Superior temporal gyrus (tissue), 1 donor: ENCODE measurements at regions not wholly inside any gene's neighbourhood (a gene's known extent, or its start where the extent isn't known, plus 50 kb on each side); places are given as distances from the start of the nearest gene placed in this dataset.

Experiments
- DNase-seq: peaks from one replicate; pipeline ENCODE4 v3.0.0-alpha.2; 2016; ENCODE audit errors: extremely low spot score

DNA sequence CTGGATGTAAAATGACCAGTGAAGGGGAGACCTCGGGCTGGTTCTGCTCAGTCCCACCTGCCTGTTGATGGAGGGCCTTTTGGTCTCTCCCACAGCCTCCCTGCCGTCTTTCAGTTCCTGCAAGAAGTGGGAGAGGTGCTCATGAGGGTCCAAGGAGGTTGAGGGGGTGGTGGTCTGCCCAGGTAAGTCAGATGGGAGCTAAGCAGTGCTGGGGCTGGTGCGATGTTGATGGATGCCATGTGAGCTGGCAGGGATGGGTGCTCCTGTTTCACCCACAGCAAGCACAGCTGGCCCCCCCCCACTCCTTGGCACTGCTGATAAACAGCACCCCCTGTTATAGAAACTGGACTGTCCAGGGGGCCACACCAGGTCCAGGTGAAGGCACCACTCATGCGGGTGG, 145.6 kb downstream of the NSG2 start:
- DNase-seq, result no peak

DNA sequence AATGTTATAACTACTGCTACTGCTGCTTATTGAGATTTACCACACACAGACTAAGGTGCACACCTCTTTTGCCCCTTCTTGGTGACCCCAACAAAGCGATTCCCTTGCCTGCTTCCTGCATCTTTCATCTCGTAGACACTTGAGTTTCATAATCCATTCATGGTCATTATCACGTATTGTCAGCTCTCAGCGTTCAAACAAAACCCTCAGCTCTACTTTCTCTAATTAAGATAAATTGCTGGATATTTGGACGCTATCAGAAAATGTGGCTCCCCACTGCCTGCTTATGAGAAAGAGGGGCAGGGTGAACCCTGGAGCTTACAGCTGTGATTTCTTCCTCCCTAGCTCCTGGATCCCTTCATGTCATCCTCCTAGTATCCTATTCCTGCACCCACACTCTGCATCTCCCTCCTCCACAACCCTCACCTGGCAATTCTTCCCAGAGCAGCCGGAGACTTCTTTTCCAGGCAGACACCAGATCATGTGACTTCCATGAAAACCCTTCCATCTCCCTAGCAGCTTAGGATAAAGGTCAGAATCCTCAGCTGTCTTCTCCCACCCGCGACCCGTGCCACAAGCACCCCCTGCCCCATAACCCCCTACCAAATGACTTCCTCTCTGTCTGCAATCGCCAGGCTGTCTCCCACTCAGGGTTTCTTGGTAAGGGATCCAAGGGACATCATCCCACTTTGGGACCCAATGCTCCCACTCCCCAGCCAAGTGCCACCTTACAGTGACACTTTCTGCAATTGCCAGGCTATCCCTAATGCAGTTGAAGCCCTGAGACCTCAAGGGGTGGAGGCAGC, 146.5 kb downstream of the NSG2 start:
- no peak for DNase-seq

DNA sequence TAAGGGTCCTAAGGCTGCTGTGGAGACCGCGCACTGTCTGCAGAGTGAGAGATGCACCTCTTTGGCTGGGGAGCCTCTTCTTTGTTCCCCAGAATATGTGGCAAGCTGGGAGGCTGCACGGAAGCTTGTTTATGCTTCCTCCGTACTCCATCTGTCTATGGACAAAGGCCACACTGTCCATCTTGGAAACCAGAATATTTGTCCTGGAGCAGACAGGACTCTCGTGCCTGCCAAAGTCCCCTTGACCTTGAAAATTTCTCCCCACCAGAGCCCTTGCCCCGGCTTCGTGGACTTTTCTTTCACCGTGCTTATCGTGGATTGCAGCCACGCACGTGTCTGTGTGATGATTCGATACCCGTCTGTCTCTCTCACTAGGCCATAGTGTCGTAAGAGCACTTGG, 147.4 kb downstream of the NSG2 start:
- DNase-seq, result no peak

DNA sequence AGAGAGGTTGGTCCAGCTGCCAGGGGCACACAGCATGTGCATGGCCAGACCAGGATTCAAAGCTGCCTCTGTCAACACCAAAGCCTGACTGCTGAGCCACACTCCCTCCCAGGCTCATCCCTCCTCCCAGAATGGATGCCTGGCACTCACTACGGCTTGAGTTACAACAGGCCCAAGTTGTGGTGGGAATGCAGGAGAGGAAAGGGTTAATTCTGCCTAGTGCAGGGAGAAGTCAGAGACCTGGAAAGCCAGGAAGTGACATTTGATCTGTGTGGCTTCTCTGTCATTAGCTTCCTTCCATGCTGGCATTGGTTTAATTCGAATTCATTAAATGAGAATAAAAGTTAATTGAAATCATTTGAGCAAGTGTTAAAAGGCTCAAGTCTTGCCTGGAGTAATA, 150.0 kb downstream of the NSG2 start:
- no peak for DNase-seq

DNA sequence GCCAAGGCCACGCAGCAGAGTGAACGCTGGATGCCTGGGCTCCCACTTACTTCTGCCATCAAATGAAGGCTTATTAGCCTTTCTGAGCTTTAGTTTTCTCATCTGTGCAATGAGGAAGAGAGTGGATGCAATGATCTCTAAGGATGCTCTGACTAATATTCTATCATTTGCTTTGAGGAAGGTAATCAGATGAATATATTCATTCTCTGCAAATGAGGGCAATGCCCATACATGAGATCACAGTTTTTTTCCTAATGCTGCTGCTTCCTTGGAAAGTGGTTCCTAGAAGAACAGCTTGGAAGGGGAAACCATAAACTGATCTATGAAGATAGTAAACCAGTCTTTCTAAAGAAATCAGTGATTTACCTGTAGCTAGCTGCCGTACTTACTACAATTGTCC, 152.4 kb downstream of the NSG2 start:
- no peak for DNase-seq

DNA sequence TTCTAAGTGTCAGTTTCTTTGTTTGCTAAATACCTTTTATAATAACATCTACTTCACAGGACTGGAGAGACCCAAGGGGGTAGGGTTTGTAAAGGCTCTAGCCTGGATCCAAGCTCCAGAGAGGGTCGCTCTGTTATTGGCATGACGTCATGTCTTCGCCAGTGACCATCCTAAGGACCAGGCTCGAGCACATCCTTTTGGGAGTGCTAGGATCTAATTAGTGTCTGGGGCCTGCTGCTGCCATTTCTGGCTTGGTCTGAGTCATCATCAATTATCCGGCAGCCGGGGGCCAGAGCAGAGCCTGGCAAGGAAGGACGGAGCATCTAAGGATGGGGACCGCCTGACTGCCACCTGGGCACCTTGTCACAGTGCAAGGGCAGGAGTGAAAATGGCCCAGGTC, 153.0 kb downstream of the NSG2 start:
- no peak for DNase-seq

DNA sequence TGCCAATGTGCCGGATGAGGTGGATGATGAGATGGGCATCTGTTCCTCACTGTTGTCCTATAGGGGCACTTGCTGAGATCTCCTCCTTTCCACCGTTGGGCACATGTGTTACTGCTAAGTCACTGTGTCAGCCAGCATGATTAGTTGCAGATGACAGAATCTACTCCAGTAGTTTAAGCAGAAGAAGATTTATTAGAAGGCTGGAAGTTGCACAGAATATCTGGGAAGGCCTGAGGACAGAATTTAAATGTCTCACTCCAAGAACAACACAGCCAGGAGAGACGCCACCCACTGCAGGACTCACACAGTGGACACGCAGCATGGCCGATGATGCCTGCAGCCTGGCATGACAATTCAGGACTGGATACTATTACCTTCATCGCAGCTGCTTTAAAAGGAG, 157.5 kb downstream of the NSG2 start:
- no peak for DNase-seq

DNA sequence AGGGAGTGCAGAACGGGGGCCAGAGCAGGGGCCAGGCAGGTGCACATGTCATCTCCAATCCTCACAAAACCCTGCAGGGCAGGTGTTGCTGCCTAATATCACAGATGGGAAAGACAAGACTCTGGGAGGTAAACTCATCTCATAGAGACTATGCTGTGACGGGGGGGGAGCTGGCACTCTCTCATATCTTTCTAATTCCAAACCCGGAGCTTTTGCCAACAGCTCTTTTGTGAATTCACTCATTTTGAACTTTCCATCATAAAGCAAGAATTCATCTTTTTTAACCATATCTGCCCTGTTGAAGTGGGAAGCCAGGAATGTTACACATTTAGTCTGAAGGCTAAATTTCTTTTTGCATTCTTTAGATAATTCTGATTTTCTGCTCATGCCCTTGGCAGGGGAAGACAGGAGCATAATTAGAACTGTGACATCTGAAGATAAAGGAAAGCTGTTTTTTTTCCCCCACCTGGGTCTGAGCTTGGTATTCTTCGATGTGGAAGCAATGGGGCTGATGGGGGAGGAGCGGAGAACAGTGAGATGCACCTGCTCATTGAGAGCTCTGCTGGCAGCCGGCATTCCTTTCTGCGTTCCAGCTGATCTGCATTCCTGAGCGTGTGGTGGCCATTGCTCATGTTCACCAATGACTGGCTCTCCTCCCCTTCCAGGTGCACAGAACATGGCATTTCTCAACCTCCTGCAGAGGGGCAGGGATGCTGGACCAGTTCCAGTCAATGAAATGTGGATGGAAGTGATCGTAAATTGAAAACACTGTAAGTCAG, 159.2 kb downstream of the NSG2 start:
- DNase-seq, result no peak

DNA sequence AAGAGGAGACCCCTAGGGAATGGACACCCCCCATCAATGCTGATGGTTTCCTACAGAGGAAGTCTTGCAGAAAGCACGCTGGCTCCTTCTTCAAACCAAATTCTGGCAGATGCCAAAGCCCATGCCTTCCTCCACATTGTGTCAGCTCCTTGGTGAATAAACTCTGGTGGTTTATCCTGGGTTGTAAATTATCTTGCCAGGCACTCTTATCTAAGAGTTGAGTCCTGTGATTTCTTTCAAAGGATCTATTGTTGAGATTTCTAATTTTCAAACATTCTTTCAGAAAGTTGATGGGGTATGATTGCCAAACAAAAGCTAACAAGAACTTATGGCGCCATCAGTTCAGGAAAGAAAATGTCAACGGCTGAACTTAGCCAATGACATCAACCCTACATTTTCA, 160.4 kb downstream of the NSG2 start:
- no peak for DNase-seq

DNA sequence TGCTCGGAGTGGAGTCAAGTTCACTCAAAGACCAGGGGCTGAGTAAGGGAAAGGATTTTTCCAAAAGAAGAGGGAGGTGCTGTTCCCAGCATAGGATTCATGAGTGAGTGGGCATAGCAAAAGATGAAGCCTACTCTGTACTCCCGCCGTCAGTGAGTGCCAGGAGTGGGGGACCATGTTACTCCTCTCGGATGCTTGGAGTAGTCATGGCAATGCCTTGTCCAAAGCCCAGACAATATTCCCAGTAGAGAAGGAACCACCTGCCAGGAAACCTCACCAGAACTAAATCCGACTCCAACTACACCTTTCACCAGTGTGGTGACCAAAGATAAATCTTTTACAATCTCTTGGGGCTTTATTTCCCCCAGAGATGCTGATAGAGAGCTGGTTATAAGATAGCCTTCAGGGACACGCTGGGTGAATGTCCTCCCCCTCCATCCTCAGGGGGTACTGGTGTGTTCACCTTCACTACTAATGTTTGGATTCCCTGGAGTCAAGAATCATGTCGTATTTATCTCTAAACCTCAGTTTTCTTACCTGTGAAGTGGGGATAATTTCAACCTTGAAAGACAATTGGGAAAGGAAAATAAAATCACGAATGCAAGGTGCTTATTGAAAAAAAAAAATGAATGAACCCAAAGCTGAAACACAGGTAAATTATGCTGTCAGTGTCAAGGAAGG, 165.2 kb downstream of the NSG2 start:
- no peak for DNase-seq

DNA sequence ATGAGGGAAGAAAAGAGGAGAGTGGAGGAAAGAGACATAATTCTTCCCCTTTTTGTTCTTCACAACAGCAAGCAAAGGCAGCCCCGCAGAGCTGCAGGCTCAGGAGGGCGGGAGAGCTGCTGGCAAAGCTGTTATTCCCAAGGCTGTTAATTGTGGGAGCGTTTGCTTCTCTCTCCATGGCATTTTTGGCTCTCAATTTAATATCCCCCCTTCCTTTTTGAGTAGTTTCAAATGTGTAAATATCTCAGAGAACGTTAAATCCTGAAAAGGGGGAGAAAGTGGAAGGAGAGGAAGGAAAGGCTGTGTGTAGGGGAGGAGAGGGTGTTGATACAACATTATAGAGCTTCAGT, 165.7 kb downstream of the NSG2 start:
- DNase-seq, result no peak

DNA sequence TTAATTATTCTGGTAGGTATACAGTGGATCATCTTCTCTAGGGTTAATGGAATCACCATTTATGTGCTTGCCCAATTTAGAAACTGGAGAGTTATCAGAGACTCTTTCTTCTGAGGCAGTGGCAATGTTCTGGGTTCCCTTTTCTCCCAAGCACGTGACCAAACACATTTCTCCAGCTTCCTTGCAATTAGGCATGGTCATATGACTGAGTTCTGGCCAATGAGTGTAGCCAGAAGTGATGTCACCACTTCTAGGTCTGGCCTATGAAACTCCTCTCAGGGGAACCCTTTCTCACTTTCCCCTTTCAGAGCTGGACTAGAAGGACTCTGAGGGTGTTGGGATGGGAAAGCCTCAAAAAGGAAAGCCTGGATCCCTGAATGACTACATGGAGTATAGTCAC, 172.0 kb downstream of the NSG2 start:
- no peak for DNase-seq

DNA sequence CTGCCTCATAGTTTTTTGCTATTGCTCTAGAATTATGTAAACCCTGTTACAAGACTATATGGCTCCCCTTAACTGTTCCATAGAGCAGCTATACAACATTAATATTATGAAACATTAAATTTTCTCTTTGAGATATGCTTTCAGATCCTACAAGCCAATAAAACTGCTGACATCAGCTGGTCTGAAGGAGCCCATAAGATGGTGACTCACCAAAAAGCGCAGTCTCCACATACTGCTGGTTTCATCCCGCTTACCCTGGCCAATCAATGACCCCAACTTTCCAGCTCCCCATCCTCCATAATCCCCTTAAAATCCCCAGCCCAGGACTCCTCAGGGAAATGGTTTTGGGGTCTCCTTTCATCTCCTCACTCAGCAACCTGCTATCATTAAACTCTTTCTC, 172.7 kb downstream of the NSG2 start:
- no peak for DNase-seq

DNA sequence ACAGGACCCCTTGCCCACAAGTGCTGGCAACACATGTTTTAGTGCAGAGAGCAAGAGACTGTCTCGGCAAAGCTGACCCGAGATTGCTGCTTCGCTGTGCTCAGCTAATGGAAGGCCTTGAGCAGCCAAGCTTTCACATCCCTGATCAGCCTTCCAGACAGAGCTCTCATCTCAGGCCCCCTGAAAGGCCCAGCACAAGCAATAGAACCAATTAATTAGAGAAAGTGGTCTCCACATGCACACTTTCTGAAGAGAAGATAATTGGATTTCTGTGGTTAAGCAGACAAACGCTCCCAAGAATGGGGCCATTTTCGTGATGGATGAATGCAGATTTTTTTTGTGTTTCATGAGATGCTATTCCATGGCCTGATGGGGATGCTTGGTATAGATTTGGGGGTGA, 174.9 kb downstream of the NSG2 start:
- no peak for DNase-seq

DNA sequence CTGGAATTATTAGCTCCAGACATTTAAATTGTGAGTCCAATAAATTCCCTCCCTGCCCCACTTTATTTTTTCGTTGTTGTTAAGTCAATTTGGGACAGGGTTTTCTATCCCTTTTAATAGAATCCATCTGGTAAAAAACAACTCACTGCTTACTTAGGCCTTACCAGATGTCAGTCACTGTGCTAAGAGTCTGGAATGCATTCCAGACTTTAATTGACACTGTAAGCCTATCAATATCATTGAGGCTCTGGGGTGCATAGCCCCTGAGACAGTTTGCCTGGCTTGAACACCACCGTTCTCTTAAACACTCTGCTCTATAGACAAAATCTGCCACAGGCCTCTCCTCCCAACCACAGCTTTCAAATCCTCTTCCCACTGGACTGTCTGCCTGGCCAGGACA, 175.9 kb downstream of the NSG2 start:
- DNase-seq, result no peak

DNA sequence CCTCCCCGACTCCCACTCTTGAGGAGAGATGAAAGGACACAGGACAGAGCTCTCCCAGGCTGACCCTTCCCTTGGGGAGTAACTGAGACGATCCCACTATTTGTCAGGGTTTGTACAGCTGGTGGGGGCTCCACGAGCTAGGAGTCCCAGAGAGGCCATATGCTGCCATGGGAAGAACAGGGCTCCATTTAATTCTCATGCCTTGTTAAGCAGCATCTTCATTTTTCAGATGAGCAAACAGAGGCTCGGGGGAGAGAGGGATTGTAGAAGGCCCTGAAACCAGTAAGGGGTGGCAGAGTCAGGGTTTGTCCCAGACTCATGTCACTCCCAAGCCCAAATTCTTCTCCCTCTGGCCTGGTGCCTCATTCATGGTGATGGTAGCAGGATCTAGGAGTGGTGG, 176.4 kb downstream of the NSG2 start:
- DNase-seq, result no peak

DNA sequence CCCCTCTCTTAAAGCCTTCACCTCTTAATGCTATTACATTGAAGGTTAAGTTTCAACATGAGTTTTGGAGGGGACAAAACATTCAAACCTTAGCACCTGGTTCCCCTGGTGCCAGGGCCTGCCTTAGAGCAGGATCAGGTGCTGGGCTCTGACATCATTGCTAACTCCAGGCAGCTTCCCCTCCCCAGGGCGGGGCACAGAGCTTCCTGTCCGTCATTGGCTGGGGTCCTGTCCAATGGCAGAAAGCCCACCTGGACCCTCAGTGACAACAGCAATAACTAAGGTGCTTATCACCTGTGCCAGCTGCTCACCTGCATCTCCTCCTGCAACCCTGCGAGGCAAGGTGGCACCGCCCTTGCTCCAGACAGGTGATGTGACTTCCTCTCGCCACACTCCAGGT, 177.4 kb downstream of the NSG2 start:
- no peak for DNase-seq

DNA sequence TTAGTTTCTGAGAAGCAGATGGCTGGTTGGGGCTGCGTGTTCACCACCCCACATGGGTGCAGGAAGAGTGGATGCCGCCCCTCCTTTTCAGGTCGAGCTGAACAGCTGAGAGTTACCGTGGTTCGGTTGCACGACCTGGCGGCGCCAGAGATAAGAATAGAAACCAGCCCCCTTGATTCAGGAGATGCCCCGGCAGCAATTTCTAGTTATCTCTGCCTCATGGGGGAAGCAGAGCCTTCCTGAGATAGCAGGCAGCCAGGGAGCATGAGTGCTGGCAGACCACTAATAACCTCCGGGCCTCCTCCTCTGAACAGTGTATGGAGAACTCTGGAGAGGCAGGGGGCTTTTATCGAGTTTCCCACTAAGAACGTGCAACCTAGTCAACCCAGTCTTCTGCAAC, 177.8 kb downstream of the NSG2 start:
- DNase-seq, result no peak

DNA sequence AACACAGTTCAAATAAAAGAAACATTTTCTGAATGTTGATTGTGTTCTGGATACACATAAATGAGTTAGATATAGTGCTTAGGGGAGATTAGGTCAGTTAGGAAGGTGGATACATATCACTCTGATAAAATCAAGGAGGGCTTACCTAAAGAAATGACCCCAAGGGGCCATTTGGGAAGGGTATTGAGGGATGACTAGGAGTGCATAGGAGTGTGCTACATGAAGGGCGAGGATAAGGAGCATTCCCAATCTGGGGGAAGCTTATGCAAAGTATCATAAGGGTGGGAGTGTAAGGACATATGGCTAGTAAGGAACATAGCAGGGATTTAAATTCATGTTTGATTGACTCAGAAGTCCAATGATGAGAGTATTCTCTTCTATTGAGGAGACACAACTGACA, 183.6 kb downstream of the NSG2 start:
- no peak for DNase-seq

DNA sequence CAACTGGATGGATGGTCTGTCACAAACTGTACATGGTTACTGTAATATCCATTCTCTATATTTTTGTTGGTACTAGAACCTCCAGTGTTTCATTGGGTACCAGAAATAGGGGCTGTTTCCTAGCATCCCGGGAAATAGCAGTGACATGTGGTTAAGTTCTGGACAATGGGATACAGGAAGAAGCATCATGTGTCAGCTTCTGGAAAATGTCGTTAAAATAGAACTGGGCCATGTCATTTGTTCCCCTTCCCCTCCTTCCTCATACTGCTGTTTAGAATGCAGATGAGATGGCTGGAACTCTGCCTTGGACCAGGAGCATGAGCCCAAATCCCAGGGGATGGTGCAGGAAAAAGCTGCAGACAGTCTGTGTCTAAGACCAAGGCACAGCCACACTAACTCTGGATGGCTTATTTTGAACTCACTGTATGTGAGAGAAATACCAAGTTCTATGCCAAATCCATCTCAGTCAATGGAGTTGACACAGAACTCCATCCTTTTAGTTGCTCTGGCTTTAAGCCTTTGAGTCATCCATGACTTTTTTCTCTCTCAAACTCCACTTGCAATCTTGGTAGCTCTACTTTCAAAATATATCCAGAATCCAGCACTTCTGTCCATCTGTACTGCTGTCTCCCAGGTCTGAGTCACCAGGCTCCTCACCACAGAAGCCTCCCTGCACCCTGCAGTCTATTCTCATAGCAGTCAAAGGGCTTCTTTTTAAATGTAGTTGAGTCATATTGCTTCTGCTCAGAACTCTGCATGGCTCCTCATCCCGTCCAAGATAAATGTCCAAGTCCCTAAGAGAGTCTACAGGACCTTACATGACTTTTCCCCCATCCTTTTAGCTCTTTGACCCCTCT, 184.2 kb downstream of the NSG2 start:
- peak; percentile 36 for DNase-seq

DNA sequence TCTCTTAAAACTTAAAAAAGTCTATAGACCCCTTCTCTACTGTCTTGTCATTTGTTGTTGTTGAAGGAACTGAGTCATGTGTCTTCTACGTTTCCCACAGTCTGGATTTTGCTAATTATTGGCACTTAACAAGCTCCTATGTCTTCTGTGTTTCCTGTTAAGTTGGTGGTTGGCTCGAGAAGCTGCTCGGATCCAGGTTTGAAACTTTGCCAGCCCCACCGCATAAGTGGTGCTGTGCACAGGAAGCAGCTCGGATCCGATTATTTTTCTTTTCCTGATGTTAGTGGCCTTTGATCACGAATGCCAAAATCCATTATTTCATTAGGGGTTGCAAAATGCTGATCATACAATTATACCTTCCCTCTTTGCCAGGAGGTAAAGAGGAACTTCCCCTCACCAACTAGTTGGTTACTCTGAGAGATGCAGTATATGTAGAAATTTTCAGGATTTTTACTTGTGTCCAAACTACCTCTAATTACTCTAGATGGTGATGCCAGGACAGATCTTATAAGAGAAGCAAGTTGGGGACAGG, 186.5 kb downstream of the NSG2 start:
- DNase-seq, result no peak

DNA sequence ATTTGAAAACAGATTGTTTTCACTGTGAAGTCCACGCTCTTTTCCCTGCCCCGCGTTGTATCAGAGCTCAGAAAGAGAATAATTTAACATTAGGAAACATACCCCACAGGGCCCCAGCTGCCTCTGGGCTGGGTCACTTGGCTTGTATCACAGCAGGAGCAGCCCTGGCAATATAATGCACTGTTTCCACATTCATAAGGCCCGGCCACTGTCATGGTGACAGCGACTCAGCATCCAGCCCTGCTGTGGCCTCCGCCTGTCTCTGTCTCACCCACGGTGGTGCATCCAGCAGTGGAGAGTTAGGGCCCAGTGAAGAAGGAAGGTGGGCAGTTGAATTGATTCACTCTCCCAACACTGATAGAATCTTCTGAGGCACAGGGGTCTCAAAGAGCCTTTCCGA, 188.9 kb downstream of the NSG2 start:
- DNase-seq, result no peak
